ENCODE measurements at regions not wholly inside any gene's neighbourhood (a gene's known extent, or its start where the extent isn't known, plus 50 kb on each side); places are given as distances from the start of the nearest gene placed in this dataset.

DNA sequence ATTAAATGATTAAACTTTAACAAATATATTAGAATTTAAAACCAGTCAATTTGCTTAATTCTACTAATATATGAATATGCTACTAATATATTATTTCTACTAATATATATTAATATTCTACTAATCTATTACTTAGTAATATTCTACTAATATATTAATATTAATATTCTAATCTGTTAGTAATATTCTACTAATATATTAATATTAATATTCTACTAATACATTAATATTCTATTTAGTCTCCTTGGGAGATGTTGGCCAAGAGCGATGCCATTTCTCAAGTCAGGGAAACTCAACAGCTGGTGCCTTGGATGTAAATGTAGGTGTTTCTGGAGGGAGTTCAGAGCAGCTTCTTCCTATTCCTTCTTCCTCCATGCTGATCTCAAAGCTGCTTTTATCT is 259.2 kb upstream of the TMTC4 start:
- TF ChIP-seq TAF1 (IDR thresholded peaks at IDR 0.05; ENCODE audit: borderline replicate concordance, insufficient read depth, low read length) (no peak), POLR2AphosphoS5 (IDR thresholded peaks at IDR 0.05; ENCODE audit: low read depth, low read length) (no peak), SIN3A (IDR thresholded peaks at IDR 0.05; ENCODE audit: borderline replicate concordance, insufficient read depth, low read length) (no peak), FOXP2 (optimal IDR thresholded peaks at IDR 0.05; ENCODE audit: borderline replicate concordance, extremely low read depth, extremely low read length, insufficient read depth) (no peak)
- TF ChIP-seq, protein P1, sequence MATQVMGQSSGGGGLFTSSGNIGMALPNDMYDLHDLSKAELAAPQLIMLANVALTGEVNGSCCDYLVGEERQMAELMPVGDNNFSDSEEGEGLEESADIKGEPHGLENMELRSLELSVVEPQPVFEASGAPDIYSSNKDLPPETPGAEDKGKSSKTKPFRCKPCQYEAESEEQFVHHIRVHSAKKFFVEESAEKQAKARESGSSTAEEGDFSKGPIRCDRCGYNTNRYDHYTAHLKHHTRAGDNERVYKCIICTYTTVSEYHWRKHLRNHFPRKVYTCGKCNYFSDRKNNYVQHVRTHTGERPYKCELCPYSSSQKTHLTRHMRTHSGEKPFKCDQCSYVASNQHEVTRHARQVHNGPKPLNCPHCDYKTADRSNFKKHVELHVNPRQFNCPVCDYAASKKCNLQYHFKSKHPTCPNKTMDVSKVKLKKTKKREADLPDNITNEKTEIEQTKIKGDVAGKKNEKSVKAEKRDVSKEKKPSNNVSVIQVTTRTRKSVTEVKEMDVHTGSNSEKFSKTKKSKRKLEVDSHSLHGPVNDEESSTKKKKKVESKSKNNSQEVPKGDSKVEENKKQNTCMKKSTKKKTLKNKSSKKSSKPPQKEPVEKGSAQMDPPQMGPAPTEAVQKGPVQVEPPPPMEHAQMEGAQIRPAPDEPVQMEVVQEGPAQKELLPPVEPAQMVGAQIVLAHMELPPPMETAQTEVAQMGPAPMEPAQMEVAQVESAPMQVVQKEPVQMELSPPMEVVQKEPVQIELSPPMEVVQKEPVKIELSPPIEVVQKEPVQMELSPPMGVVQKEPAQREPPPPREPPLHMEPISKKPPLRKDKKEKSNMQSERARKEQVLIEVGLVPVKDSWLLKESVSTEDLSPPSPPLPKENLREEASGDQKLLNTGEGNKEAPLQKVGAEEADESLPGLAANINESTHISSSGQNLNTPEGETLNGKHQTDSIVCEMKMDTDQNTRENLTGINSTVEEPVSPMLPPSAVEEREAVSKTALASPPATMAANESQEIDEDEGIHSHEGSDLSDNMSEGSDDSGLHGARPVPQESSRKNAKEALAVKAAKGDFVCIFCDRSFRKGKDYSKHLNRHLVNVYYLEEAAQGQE (IDR thresholded peaks at IDR 0.05; ENCODE audit: insufficient read depth in 1 of 2, low read depth in 2 of 2, low read length in 2 of 2): no peak

All from PFSK-1 (cell line).